Hepatocyte (in vitro differentiated cells): ENCODE measurements at regions not wholly inside any gene's neighbourhood (a gene's known extent, or its start where the extent isn't known, plus 50 kb on each side); places are given as distances from the start of the nearest gene placed in this dataset.

ENCODE experiments used
- DNase-seq: peaks from one replicate; pipeline ENCODE4 v3.0.0-alpha.2; 2016; ENCODE audit warnings: low spot score
- H2AFZ ChIP-seq: fragments of 200-600 bp; sonication (generic); 2 replicates; pipeline ENCODE4 v1.6.0; 2016; ENCODE audit warnings: antibody characterized with exemption, mild to moderate bottlenecking
- H3K27ac ChIP-seq: fragments of 200-600 bp; sonication (generic); 2 replicates; pipeline ENCODE4 v1.5.1; 2016; ENCODE audit warnings: mild to moderate bottlenecking
- H3K27me3 ChIP-seq: fragments of 200-600 bp; sonication (generic); 2 replicates; pipeline ENCODE4 v1.6.1; 2016
- H3K36me3 ChIP-seq: fragments of 200-600 bp; sonication (generic); replicated peaks from 2 replicates; pipeline ENCODE4 v1.5.1; 2016; ENCODE audit warnings: low read depth; ENCODE audit not compliant: insufficient read depth
- H3K4me1 ChIP-seq: fragments of 200-600 bp; sonication (generic); 2 replicates; pipeline ENCODE4 v1.5.1; 2016; ENCODE audit warnings: mild to moderate bottlenecking, moderate library complexity; ENCODE audit not compliant: insufficient read depth
- H3K4me2 ChIP-seq: fragments of 200-600 bp; sonication (generic); 2 replicates; pipeline ENCODE4 v1.6.0; 2016
- H3K4me3 ChIP-seq: fragments of 200-600 bp; sonication (generic); 2 replicates; pipeline ENCODE4 v1.5.1; 2016; ENCODE audit warnings: mild to moderate bottlenecking
- H3K79me2 ChIP-seq: fragments of 200-600 bp; sonication (generic); 2 replicates; pipeline ENCODE4 v1.6.0; 2017; ENCODE audit warnings: mild to moderate bottlenecking
- H3K9me2 ChIP-seq: fragments of 200-600 bp; sonication (generic); replicated peaks from 2 replicates; pipeline ENCODE4 v1.6.0; 2017; ENCODE audit warnings: mild to moderate bottlenecking; ENCODE audit not compliant: insufficient read depth
- H3K9me3 ChIP-seq: fragments of 200-600 bp; sonication (generic); 2 replicates; pipeline ENCODE4 v1.5.1; 2016; ENCODE audit warnings: low read depth, mild to moderate bottlenecking
- H4K20me1 ChIP-seq: fragments of 200-600 bp; sonication (generic); 2 replicates; pipeline ENCODE4 v1.6.0; 2016; ENCODE audit warnings: mild to moderate bottlenecking; ENCODE audit not compliant: insufficient read depth, poor library complexity, severe bottlenecking
- CTCF ChIP-seq: fragments of 200-600 bp; sonication (generic); IDR thresholded peaks from 2 replicates; pipeline ENCODE4 v1.5.1; 2016; ENCODE audit warnings: antibody characterized with exemption, mild to moderate bottlenecking; ENCODE audit not compliant: poor library complexity
- EZH2 ChIP-seq: fragments of 200-600 bp; sonication (generic); IDR thresholded peaks from 2 replicates; pipeline ENCODE4 v1.6.1; 2016; ENCODE audit warnings: antibody characterized with exemption, mild to moderate bottlenecking, borderline replicate concordance
- EZH2phosphoT487 ChIP-seq: fragments of 200-600 bp; sonication (generic); IDR thresholded peaks from one replicate; pipeline ENCODE4 v1.6.1; 2018; ENCODE audit warnings: antibody characterized with exemption, mild to moderate bottlenecking, low read depth, moderate library complexity; ENCODE audit not compliant: unreplicated experiment, severe bottlenecking
- WGBS: methylation state at CpG from one replicate; pipeline ENCODE4 v1.1.6; 2016; ENCODE audit warnings: low lambda C conversion rate; ENCODE audit errors: missing lambda C conversion rate; 5-methylcytosine and 5-hydroxymethylcytosine counted together

DNA sequence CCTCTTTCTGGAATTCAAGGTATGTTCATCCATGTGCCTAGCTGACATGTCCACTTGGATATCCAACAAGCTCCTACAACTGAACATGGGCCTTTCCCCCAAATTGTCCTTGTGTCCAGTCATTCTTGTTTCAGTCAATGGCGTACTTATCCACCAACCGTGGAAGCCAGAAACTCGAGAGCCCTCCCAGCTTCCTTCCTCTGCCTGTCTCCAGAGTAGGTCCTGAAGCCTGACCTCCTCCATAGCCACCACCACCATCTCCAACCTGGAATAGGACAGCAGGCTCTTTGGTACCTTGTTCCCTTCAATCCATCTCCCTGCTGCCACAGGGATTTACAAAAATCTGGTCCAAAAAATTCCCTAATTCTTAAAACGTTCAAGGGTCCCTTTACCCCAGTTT, 305.1 kb downstream of the RPS24 start:
- H3K27me3 ChIP-seq, result no peaks in the 10 kb centered on the region
- H3K9me3 ChIP-seq, result no peaks in the 10 kb centered on the region
- WGBS, result 93% methylated on average over 4 of the region's 4 CpGs
- no peaks in the 10 kb centered on the region for H3K9me2 ChIP-seq
- TF ChIP-seq CTCF (no peak), EZH2phosphoT487 (no peak)
- no peaks in the 10 kb centered on the region for H3K4me1 ChIP-seq
- H3K4me3 ChIP-seq, result no peak overlapping the region
- DNase-seq, result no peak
- H3K79me2 ChIP-seq, result no peaks in the 10 kb centered on the region
- H3K27ac ChIP-seq, result no peak overlapping the region
- no peaks in the 10 kb centered on the region for H4K20me1 ChIP-seq
- H3K4me2 ChIP-seq, result no peak overlapping the region
- no peaks in the 10 kb centered on the region for H3K36me3 ChIP-seq
- no peak overlapping the region for H2AFZ ChIP-seq

DNA sequence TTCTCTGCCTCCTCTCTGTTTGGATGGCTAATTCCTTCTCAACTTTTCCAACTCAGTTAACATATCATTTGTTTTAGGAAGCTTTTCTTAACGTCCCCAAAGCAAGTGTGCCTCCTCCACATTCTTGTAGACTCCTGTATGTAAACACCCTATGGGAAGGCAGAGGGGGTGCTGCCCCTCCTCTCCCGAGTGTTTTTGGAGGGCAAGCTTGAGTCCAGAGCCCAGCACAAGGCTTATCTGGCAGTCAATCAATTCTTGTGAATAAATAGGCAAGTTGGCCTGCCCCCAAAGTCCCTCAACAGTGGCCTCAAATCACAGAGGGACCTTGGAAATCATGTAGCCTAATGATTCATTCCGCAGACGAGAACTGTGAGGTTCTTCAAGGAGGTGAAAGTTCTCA, 305.6 kb downstream of the RPS24 start:
- Histone ChIP-seq H3K4me3 (no peak overlapping the region), H2AFZ (no peak overlapping the region)
- no peak for DNase-seq

DNA sequence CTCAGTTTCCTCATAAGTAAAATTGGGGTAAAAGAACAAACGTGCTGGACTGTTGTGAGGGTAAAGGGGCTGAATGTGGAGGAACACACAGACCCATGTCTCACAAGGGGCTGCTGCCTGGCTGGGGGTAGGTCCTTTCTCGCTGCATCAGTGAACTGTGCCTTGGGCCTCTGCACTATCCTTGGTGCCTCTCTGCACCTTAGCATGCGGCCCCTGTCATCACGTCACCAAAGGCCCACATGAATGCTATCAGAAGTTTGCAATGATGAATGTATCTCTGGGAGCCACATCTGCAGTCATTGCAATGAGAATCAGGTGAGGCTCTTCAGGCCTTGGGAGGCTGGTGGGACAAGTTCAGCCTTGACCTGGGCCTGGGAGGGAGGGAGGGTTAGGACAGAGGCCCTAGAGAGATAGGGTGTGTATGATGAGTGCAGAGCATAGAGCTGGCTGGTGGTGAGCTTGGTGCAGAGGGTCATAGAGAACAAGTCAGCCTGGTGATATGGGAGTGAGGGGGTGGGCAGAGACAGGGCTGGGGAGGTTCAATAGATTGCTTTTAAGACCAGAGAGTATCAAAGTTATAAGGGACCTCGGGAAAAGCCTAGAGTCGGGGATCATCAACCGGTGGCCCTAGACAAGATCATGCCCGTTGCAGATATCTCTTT, 308.4 kb downstream of the RPS24 start:
- no peak overlapping the region for H2AFZ ChIP-seq
- H3K9me3 ChIP-seq, result no peaks in the 10 kb centered on the region
- no peak overlapping the region for H3K4me3 ChIP-seq
- no peak for DNase-seq
- no peaks in the 10 kb centered on the region for H3K9me2 ChIP-seq
- H3K4me2 ChIP-seq, result no peak overlapping the region
- 96% methylated on average over 8 of the region's 8 CpGs for WGBS
- no peaks in the 10 kb centered on the region for H3K79me2 ChIP-seq
- no peak for TF ChIP-seq CTCF
- TF ChIP-seq EZH2phosphoT487, result no peak
- no peak for TF ChIP-seq EZH2
- no peaks in the 10 kb centered on the region for H3K27me3 ChIP-seq
- H3K4me1 ChIP-seq, result no peaks in the 10 kb centered on the region
- H3K27ac ChIP-seq, result no peak overlapping the region
- H4K20me1 ChIP-seq, result no peaks in the 10 kb centered on the region
- H3K36me3 ChIP-seq, result no peaks in the 10 kb centered on the region

More for the DNA sequence above, 305.6 kb downstream of the RPS24 start:
- no peak for TF ChIP-seq CTCF
- no peak for TF ChIP-seq EZH2phosphoT487
- TF ChIP-seq EZH2, result no peak
- Histone ChIP-seq H3K36me3 (no peaks in the 10 kb centered on the region), H3K79me2 (no peaks in the 10 kb centered on the region), H3K27me3 (no peaks in the 10 kb centered on the region), H4K20me1 (no peaks in the 10 kb centered on the region), H3K9me2 (no peaks in the 10 kb centered on the region), H3K9me3 (no peaks in the 10 kb centered on the region), H3K4me1 (no peaks in the 10 kb centered on the region), H3K4me2 (no peak overlapping the region), H3K27ac (no peak overlapping the region)
- 33% methylated on average over 4 of the region's 4 CpGs for WGBS
